ENCODE measurements at regions not wholly inside any gene's neighbourhood (a gene's known extent, or its start where the extent isn't known, plus 50 kb on each side); places are given as distances from the start of the nearest gene placed in this dataset.

DNA sequence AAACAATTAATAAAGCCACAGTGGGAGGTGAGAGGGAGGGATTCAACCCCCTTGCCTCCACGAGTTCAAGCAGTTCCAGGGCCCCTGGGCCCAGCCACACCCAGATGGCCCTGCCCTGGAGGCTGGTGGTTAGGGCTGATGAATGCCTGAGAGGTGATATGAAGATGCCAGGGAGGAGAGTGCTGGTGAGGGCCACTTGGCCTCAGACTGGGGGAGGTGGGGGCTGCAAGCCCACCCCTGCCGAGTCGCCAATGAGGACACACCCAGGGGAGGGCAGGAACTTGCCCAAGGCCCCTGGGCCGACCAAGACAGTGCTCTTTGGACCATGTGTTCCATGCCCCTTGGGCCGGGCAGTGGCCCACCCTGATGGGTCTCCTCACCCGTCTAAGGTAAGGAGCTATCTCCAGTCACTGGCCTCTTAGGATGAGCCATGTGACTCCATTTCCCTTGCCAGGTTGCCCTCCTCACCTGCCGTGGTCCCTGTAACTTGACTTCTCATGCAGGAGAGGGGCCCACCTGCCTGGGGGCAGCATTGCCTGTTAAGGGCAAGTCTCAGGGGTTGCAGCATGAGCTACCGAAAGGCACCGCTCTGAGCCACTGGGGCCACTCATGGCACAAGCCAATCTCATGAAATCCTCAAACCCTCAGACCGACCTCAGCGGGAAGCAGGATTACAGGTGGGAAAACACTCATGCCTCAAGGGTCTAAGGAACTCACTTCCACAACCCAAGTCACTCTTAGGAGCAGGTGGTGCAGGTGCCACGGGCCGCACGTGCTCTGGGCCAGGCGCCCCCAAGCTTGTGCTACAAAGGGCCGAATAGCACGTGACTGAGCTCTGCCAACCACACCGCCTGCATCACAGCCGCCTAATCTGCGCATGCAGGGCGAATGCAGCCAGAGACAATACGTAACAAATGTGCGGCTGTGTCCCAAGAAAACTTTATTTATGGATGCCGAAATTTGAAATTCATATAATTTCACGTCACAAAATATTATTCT, 147.4 kb upstream of the MLN start:
- no peak for DNase-seq

DNA sequence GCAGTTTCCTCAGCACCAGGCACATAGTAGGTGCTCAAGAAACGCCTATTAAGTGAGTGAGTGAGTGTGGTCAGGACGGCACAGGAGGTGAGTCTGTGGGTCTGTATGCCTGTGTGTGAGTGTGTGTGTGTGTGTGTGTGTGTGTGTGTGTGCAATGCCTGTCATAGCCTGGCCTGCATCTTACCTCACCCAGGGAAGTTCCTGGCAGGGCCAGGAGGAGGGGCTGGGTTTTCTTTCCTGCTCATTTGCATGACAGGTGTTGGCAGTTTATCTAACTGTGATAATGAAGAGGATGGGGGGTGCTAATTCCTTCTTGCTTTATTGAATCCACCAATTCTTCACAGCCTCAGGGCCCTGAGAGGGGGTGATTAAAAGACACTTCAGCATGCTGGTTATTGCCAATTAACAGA, 146.7 kb upstream of the MLN start:
- DNase-seq, result no peak

DNA sequence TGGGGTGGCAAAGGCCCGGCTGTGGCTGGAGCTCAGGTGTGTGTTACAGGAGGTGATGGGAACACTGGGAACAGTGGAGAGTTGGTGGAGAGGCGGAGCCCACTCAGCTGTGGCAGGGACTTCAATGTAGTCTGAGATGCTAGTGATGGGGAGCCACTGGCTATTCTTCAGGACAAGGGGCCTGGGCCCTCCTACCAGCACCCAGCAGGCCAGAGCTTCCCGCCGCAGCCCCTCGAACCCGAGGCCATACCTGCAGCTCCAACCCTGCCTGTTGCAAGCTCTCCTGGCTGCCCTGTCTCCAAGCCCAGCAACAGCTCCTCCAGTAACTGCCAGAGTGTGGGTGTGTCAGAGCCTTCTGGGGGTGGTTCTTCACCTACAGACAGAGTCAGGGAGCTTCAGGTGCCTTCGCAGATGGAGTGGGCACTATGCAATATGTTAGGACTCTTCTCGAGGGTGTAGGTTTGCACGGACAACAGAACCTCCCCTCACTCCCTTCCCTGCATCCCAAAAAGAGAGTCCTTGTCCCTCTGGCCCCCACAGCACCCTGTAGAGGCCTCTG, 146.2 kb upstream of the MLN start:
- DNase-seq, result no peak

DNA sequence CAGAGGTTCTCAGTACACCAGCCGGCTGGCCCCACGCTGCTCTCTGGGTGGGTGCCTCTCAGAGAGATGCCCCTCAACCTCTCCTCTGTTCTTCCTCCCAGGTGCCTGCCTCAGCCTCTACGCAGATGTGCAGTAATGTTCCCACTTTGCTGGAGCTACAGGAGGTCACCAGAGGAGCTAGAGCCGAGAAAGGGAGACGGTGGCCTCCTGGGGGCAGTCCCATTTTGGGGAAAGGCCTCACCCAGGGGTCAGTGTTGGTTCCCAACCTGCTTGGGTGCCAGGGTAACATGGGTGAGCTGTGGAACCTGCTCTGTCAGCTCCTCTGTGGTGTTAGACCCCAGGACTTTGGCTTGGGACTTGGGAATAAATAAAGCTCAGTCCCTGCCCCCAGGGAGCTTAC, 145.3 kb upstream of the MLN start:
- DNase-seq, result no peak

- no peak for DNase-seq
Measured at GRCh38 chr6:33947916-33948594, 144.3 kb upstream of the MLN start.

GRCh38 chr6:33947047-33947446, 143.2 kb upstream of the MLN start:
- no peak for DNase-seq

GRCh38 chr6:33945931-33946330, 142.1 kb upstream of the MLN start:
- DNase-seq, result no peak

DNA sequence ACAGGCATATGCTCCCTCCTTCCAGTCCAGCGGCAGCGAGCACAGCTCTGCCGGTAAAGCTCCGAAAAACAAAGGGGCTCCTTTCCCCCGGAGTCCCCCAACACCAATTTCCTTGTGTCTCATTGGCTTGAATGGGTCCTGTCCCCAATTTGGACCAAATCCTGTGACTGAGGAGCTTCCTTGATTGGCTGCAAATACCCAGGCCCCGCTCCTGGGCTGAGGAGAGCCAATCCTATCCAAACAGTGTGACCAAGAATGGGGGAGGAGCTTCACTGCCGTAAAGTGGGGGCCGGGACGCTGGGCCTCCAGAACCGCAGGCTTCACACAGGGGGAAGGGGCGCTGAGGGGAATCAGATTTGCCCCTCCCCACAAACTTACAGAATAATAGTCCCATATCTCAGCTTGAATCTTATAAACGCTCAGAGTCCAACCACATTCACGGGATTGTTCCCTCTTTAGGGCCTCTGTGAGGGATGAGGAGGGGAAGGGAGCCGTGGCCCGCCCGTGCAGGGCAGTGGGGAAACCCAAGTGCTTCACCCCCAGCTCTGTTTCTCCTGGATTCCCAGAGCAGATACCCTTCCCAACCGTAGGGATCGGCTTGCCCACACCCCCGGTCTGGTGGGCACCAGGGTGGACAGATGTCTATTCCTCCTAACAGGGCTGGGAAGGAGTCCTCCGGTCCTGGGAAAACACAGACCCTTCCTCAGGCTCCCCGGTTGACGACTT, 141.0 kb upstream of the MLN start:
- no peak for DNase-seq

DNA sequence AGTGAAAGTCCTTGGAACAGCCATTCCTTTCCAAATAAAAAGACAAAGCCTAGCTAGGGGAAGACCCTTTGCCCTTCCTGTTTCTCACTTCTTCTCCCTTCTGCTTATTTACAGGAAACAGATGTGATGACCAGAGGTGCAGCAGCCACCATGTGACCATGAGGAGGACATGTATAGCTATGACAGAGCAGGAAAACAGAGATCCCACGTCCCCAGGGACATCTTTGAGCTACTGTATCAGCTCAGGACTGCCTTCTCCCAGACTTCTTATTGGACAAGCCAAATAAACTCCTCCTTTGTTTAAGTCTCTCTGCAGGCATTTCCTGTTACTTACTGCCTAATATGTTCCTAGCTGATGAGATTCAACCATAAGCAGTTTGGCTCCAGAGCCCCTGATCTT, 133.1 kb upstream of the MLN start:
- DNase-seq, result no peak

DNA sequence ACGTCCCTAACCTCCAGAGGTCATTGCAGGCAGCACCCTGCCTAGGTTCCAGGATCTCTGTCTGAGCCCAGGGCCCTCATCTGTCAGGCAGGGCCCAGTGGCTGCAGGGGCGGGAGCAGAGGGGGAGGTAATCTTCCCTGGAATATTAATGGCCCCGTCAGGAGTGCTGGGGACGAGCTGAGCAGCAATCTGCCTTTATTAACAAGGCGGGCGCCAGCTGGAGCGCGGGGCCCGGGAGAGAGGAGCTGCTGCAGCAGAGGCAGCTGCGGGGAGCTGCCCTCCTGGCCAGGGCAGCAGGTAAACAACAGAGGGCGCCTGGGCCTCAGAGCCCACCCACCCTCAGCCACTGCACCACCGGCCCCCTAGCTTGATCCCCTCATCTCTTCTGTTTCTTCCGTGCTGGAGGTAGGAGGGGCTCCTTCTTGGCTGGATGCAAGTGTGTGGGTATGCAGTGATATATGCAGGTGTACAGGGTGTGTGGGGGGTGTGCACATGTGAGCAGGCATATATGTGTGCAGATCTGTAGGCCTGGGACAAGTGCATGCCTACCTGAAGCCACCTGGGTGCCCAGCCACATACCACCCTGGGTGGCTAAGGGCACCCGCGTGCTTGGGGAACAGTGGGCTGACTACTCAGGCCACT, 131.8 kb upstream of the MLN start:
- DNase-seq, result no peak

DNA sequence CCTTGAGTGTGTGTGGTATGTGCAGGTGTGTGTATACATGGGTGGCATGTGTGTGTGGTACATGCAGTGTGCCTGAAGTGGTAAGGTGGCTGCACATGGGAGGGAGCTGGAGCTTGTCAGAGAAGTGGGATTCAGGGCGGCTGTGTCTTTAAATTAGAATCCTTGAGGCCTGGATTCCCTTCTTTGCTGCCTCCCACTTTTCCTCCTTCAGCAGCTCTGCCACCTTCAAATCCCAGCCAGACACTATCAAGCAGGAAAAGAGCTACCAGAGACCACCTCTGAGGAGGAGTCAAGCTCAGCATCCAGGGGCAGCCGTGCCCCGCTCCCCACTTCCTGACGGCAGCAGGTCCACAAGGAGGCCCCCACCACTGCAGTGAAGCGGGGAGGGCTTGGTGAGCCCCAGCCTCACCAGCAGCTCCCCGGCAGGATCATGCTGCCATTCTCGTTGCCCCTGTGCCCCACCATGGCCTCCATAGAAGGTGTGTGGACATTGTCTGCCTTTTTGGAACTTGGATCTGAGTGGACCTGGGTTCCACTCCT, 131.0 kb upstream of the MLN start:
- DNase-seq, result no peak

- DNase-seq, result no peak
Measured at GRCh38 chr6:33933101-33933500, 129.3 kb upstream of the MLN start.

GRCh38 chr6:33931799-33932198, 128.0 kb upstream of the MLN start:
- no peak for DNase-seq

DNA sequence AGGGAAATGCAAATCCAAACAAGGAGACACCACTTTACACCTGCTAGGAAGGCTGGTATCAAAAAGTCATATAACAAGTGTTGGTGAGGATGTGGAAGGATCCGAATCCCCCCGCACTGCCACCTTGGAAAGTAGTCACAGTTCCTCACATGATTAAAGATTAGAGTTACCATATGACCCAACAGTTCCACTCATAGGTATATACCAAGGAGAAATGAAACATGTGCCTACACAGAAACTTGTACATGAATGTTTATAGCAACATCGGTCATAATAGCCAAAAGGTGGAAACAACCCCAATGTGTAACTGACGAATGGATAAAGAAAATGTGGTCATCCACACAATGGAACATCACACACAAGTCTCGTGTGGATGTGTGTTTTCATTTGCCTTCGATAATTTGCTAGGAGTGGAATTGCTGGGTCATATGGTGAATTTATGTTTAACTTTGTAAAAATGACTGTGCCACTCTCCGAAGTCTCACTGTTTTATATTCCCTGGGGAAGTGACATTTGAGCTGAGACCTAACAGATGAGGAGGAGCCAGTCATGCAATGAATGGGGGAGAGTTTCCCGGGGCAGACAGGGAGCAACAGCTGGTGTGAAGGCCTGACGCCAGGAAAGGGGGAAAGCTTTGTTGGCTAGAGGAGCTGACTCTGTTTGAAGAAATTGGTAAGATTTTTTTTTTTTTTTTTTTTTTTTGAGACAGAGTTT, 125.9 kb upstream of the MLN start:
- DNase-seq, result no peak

GRCh38 chr6:33927616-33928015, 123.8 kb upstream of the MLN start:
- no peak for DNase-seq

DNA sequence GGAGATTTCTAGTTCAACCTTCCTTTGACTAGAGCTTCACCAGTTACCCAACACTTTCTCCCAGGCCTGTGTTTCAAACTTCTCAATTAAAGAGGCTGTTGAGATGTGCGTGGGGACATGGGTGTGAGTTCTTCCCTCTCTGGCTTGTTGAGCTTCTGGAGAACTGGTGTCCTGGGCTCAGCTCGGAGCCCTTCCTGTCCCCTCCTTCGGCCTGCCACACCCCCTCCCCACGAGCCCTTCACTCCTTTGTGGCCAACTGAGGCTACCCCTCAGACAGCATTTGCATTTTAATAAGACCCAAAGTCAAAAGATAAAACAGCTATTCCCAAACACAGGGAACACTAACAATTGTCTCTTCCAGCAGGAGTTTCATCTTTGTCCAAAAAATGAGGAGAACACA, 123.3 kb upstream of the MLN start:
- no peak for DNase-seq

GRCh38 chr6:33926451-33926850, 122.6 kb upstream of the MLN start:
- no peak for DNase-seq

DNA sequence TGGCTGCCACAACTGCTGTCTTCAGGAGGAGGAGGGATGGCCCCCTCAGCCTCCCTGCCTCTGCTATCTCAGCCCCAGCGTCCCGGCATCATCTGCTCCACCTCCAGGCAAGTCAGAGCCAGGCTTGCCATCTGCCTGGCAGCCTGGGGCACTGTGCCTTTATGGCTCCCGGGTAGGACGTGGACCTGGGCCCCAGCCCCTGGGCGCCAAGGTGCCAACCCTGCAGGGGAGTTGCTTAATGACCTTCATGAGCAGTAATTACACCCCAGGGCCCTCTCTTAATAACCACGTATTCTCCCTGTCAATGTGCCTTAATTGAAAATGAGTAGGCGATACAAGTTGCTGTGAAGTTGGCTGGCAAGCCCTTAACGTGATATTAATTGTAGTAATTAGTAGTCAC, 122.1 kb upstream of the MLN start:
- DNase-seq, result no peak

DNA sequence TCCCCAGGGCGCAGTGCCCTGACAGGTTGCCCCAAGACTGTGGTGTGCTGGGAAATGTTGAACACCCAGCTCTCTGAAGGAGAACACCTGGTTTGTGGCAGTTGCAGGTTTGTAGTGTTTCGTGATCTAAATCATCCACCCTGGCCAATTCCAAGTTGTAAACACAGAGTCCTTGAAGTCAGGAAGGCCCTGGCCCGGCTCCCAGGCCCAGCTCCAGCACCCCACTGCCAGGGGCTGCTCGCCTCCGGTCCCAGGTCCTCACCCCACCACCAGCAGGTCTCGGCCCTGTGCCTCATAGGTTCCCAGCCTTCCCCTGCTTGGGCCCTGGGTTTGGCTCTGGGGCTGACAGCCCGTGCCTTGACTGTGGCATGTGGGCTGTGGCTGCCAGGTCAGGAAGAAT, 121.4 kb upstream of the MLN start:
- no peak for DNase-seq

DNA sequence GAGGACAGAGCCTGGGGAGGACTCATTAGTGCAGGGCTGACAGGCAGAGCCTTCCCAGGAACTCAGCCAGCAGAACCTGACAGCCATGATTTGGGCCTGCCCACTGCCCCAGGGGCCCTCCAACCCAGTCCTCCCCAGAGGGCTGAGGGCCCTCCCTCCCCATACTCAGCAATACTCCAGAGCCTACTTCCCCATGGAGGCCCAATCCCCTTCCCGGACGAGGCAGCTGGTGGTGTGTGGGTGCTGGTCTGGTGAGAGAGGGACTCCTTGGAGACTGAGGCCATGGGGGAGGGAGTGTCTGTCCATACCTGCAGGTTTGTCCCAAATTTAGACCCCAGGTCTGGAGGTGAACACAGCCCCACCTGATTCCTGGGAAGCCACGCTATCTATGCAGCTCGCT, 120.9 kb upstream of the MLN start:
- DNase-seq, result no peak

DNA sequence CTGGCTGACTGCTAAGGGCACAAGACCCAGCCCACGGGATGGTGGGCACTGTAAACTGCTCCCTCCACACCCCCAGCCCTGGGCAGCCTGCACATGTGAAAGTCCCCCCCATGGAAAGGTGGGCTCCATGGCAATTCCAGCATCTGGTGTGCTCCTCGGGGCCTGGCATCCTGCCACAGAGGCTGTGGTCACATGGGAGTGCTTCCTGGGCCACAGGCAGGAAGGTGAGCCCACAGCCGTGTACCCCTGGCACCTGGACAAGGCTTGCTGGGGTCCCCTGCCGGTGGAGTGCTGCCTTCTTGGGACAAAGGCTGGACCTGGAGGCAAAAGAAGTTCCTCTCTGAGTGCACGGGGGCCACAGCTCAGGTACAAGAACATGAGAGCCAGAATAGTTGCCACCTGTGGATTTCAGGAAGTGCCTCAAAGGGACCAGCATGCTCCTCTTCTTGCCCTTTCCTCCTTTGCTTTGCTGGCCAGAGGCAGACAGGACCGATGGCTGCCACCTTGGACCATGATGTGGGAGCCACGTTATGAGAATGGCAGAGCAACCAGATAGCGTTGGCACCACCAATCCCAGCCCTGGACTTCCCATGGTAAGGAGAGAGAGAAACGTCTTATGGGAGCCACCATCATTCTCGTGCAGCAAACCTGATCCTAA, 120.2 kb upstream of the MLN start:
- no peak for DNase-seq
